ENCODE measurements at regions not wholly inside any gene's neighbourhood (a gene's known extent, or its start where the extent isn't known, plus 50 kb on each side); places are given as distances from the start of the nearest gene placed in this dataset.
"Not testable (repeated sequence)": the region's sequence is repeated elsewhere in the genome, so short reads cannot be mapped to it uniquely, and the experiment has no call there.

DNA sequence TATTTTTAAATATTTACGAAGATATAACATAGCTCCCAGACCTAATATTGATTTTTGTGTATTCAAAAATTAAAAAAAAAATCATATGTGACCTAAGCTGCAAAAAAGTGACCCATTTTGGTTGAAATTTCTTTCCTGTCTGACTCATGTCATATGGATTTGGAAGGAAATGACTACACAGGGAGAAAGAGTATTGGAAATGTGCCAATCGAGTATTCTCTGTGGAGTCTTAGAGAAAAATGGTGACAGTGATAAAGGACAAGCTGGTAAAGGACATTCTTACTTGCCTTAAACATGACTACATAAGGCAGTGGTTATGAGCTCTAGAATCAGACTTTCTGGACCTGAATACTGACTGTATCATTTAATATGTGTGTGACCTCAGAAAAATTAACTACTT is 262.9 kb upstream of the PTPRD start:
- H3K9me2 ChIP-seq (replicated peaks; ENCODE audit: low read length) = no peaks in the 10 kb centered on the region
- intact Hi-C loops (cut with micrococcal nuclease) = no loop called here
- TF ChIP-seq, protein P1, sequence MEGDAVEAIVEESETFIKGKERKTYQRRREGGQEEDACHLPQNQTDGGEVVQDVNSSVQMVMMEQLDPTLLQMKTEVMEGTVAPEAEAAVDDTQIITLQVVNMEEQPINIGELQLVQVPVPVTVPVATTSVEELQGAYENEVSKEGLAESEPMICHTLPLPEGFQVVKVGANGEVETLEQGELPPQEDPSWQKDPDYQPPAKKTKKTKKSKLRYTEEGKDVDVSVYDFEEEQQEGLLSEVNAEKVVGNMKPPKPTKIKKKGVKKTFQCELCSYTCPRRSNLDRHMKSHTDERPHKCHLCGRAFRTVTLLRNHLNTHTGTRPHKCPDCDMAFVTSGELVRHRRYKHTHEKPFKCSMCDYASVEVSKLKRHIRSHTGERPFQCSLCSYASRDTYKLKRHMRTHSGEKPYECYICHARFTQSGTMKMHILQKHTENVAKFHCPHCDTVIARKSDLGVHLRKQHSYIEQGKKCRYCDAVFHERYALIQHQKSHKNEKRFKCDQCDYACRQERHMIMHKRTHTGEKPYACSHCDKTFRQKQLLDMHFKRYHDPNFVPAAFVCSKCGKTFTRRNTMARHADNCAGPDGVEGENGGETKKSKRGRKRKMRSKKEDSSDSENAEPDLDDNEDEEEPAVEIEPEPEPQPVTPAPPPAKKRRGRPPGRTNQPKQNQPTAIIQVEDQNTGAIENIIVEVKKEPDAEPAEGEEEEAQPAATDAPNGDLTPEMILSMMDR (conservative IDR thresholded peaks at IDR 0.05; ENCODE audit: low read depth, low read length) = no peak
- no peak for TF ChIP-seq EZH2phosphoT487 (IDR thresholded peaks at IDR 0.05; ENCODE audit: borderline replicate concordance, low read length)
- no peaks in the 10 kb centered on the region for H3F3A ChIP-seq (ENCODE audit: low read length, unreplicated experiment)
- H3K4me3 ChIP-seq (ENCODE audit: low read length) = no peak overlapping the region
- H3K9ac ChIP-seq (ENCODE audit: low read length) = no peak overlapping the region
- ChIA-PET CTCF (no interaction called here), POLR2A (ENCODE audit: unreplicated experiment) (no interaction called here)
- ATAC-seq = peak; percentile 67
- no TSS peak for BruUV-seq (replicated peaks)
- peak overlapping the region; percentile 43 for H3K27ac ChIP-seq (ENCODE audit: low read length)
- H4K20me1 ChIP-seq (ENCODE audit: low read length) = no peaks in the 10 kb centered on the region
- peaks cover 6% of the 10 kb centered on the region; the same call in 1 of the 2 replicates for H3K4me1 ChIP-seq (ENCODE audit: insufficient read depth, low read length)
- no peaks in the 10 kb centered on the region for H3K27me3 ChIP-seq (ENCODE audit: low read length)
- H3K36me3 ChIP-seq (ENCODE audit: low read depth, low read length) = no peaks in the 10 kb centered on the region
- H2AFZ ChIP-seq (ENCODE audit: low read length) = no peak overlapping the region
- H3K9me3 ChIP-seq (ENCODE audit: low read length) = no peaks in the 10 kb centered on the region
- DNase-seq = peak; percentile 56
- H3K4me2 ChIP-seq (ENCODE audit: low read length) = no peak overlapping the region
- no peaks in the 10 kb centered on the region for H3K79me2 ChIP-seq (ENCODE audit: low read length)

DNA sequence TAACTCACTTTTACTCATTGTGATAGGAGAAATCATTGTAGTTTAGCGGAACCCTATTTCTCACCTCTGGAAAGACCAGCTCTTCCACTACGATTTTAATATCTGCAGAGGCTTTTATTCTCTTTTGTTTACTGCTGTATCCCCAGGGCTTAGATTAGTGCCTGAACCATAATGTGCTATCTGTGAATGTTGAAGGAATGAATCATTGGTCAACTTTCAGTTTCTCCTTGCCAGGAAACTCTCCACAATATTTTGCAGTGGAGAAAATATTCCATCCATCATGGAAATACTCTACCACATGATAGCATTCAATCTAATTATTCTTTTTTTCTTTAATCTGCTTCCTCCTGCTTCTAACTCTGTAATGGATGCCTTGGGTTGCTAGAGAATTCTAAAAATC is 263.5 kb upstream of the PTPRD start:
- no TSS peak for BruUV-seq (replicated peaks)
- ATAC-seq (peak; percentile 65), DNase-seq (peak; percentile 26)
- H3K27me3 ChIP-seq (ENCODE audit: low read length) = no peaks in the 10 kb centered on the region
- peak overlapping the region; percentile 43 for H3K27ac ChIP-seq (ENCODE audit: low read length)
- peaks cover 6% of the 10 kb centered on the region; the same call in 1 of the 2 replicates for H3K4me1 ChIP-seq (ENCODE audit: insufficient read depth, low read length)
- no peak overlapping the region for H3K4me2 ChIP-seq (ENCODE audit: low read length)
- ChIA-PET POLR2A (ENCODE audit: unreplicated experiment) (no interaction called here), CTCF (no interaction called here)
- H3K79me2 ChIP-seq (ENCODE audit: low read length) = no peaks in the 10 kb centered on the region
- H4K20me1 ChIP-seq (ENCODE audit: low read length) = no peaks in the 10 kb centered on the region
- TF ChIP-seq, protein P1 (conservative IDR thresholded peaks at IDR 0.05; ENCODE audit: low read depth, low read length) = no peak
- TF ChIP-seq EZH2phosphoT487 (IDR thresholded peaks at IDR 0.05; ENCODE audit: borderline replicate concordance, low read length) (no peak), EZH2 (IDR thresholded peaks at IDR 0.05; ENCODE audit: low read length, unreplicated experiment) (no peak)
- no peaks in the 10 kb centered on the region for H3F3A ChIP-seq (ENCODE audit: low read length, unreplicated experiment)
- no peak overlapping the region for H2AFZ ChIP-seq (ENCODE audit: low read length)
- H3K36me3 ChIP-seq (ENCODE audit: low read depth, low read length) = no peaks in the 10 kb centered on the region
- intact Hi-C loops (cut with micrococcal nuclease) = no loop called here
- no peak overlapping the region for H3K4me3 ChIP-seq (ENCODE audit: low read length)
- no peaks in the 10 kb centered on the region for H3K9me3 ChIP-seq (ENCODE audit: low read length)
- H3K9ac ChIP-seq (ENCODE audit: low read length) = no peak overlapping the region
- H3K9me2 ChIP-seq (replicated peaks; ENCODE audit: low read length) = no peaks in the 10 kb centered on the region

DNA sequence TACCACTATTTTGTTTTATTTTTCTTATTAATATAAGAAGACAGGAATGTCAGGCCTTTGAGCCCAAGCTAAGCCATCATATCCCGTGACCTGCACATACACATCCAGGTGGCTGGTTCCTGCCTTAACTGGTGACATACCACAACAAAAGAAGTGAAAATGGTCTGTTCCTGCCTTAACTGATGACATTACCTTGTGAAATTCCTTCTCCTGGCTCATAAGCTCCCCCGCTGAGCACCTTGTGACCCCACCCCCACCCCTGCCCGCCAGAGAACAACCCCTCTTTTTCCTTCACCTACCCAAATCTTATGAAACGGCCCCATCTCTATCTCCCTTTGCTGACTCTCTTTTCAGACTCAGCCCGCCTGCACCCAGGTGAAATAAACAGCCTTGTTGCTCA is 277.5 kb upstream of the PTPRD start:
- H3K9ac ChIP-seq (ENCODE audit: low read length); POLR2A ChIA-PET (ENCODE audit: unreplicated experiment); H3K4me1 ChIP-seq (ENCODE audit: insufficient read depth, low read length); H3K9me2 ChIP-seq (replicated peaks; ENCODE audit: low read length); H3K4me3 ChIP-seq (ENCODE audit: low read length); H3K27me3 ChIP-seq (ENCODE audit: low read length); H2AFZ ChIP-seq (ENCODE audit: low read length); intact Hi-C loops (cut with micrococcal nuclease); DNase-seq; H4K20me1 ChIP-seq (ENCODE audit: low read length); H3K9me3 ChIP-seq (ENCODE audit: low read length); H3F3A ChIP-seq (ENCODE audit: low read length, unreplicated experiment); CTCF ChIA-PET; H3K36me3 ChIP-seq (ENCODE audit: low read depth, low read length); BruUV-seq (replicated peaks); H3K27ac ChIP-seq (ENCODE audit: low read length); H3K4me2 ChIP-seq (ENCODE audit: low read length); ATAC-seq; H3K79me2 ChIP-seq (ENCODE audit: low read length): not testable (repeated sequence)
